ENCODE measurements at regions not wholly inside any gene's neighbourhood (a gene's known extent, or its start where the extent isn't known, plus 50 kb on each side); places are given as distances from the start of the nearest gene placed in this dataset.

GRCh38 chr5:74380193-74380592, 260.3 kb downstream of the ENC1 start:
- Histone ChIP-seq H3K9me3 (ENCODE audit: insufficient read depth, low read length, severe bottlenecking) (no peaks in the 10 kb centered on the region), H4K20me1 (ENCODE audit: insufficient read depth, low read length) (no peaks in the 10 kb centered on the region), H3K79me2 (ENCODE audit: insufficient read depth, low read length) (no peaks in the 10 kb centered on the region), H3K4me1 (ENCODE audit: insufficient read depth, low read length) (no peaks in the 10 kb centered on the region), H3K4me2 (ENCODE audit: insufficient read depth, low read length) (no peak overlapping the region), H2AFZ (ENCODE audit: low read depth, low read length) (no peak overlapping the region), H3K27me3 (ENCODE audit: insufficient read depth, low read length, poor library complexity) (no peaks in the 10 kb centered on the region), H3K4me3 (ENCODE audit: low read depth in 1 of 2, low read length in 2 of 2) (no peak overlapping the region), H3K9ac (ENCODE audit: low read depth, low read length) (no peak overlapping the region), H3K27ac (ENCODE audit: low read length) (no peak overlapping the region), H3K36me3 (ENCODE audit: insufficient read depth, low read length) (no peaks in the 10 kb centered on the region)
- ATAC-seq (ENCODE audit: insufficient read depth, low read depth) (no peak), DNase-seq (no peak)
- no peak for TF ChIP-seq EZH2 (IDR thresholded peaks at IDR 0.05; ENCODE audit: borderline replicate concordance, low read depth, low read length, severe bottlenecking)

GRCh38 chr5:74378464-74378863, 262.1 kb downstream of the ENC1 start:
- Histone ChIP-seq H3K27me3 (ENCODE audit: insufficient read depth, low read length, poor library complexity) (no peaks in the 10 kb centered on the region), H3K9ac (ENCODE audit: low read depth, low read length) (no peak overlapping the region), H3K4me1 (ENCODE audit: insufficient read depth, low read length) (no peaks in the 10 kb centered on the region), H3K4me3 (ENCODE audit: low read depth in 1 of 2, low read length in 2 of 2) (no peak overlapping the region), H3K36me3 (ENCODE audit: insufficient read depth, low read length) (no peaks in the 10 kb centered on the region), H3K27ac (ENCODE audit: low read length) (no peak overlapping the region), H3K9me3 (ENCODE audit: insufficient read depth, low read length, severe bottlenecking) (no peaks in the 10 kb centered on the region), H2AFZ (ENCODE audit: low read depth, low read length) (no peak overlapping the region), H3K4me2 (ENCODE audit: insufficient read depth, low read length) (no peak overlapping the region), H4K20me1 (ENCODE audit: insufficient read depth, low read length) (no peaks in the 10 kb centered on the region), H3K79me2 (ENCODE audit: insufficient read depth, low read length) (no peaks in the 10 kb centered on the region)
- DNase-seq (no peak), ATAC-seq (ENCODE audit: insufficient read depth, low read depth) (no peak)
- TF ChIP-seq CTCF (IDR thresholded peaks at IDR 0.05; ENCODE audit: borderline replicate concordance, extremely low read depth, low read length, poor library complexity, severe bottlenecking) = no peak
- TF ChIP-seq EZH2 (IDR thresholded peaks at IDR 0.05; ENCODE audit: borderline replicate concordance, low read depth, low read length, severe bottlenecking) = no peak

GRCh38 chr5:74376187-74376586, 264.3 kb downstream of the ENC1 start:
- Histone ChIP-seq H2AFZ (ENCODE audit: low read depth, low read length) (no peak overlapping the region), H3K9me3 (ENCODE audit: insufficient read depth, low read length, severe bottlenecking) (no peaks in the 10 kb centered on the region), H3K27me3 (ENCODE audit: insufficient read depth, low read length, poor library complexity) (no peaks in the 10 kb centered on the region), H3K27ac (ENCODE audit: low read length) (no peak overlapping the region), H3K4me3 (ENCODE audit: low read depth in 1 of 2, low read length in 2 of 2) (no peak overlapping the region), H3K9ac (ENCODE audit: low read depth, low read length) (no peak overlapping the region), H3K4me2 (ENCODE audit: insufficient read depth, low read length) (no peak overlapping the region), H3K36me3 (ENCODE audit: insufficient read depth, low read length) (no peaks in the 10 kb centered on the region), H3K79me2 (ENCODE audit: insufficient read depth, low read length) (no peaks in the 10 kb centered on the region), H4K20me1 (ENCODE audit: insufficient read depth, low read length) (no peaks in the 10 kb centered on the region), H3K4me1 (ENCODE audit: insufficient read depth, low read length) (no peaks in the 10 kb centered on the region)
- ATAC-seq (ENCODE audit: insufficient read depth, low read depth) (no peak), DNase-seq (no peak)
- TF ChIP-seq EZH2 (IDR thresholded peaks at IDR 0.05; ENCODE audit: borderline replicate concordance, low read depth, low read length, severe bottlenecking) = no peak
- no peak for TF ChIP-seq CTCF (IDR thresholded peaks at IDR 0.05; ENCODE audit: borderline replicate concordance, extremely low read depth, low read length, poor library complexity, severe bottlenecking)

- no peak overlapping the region for H2AFZ ChIP-seq (ENCODE audit: low read depth, low read length)
- ATAC-seq (ENCODE audit: insufficient read depth, low read depth) (no peak), DNase-seq (no peak)
- H3K9me3 ChIP-seq (ENCODE audit: insufficient read depth, low read length, severe bottlenecking) = no peaks in the 10 kb centered on the region
- no peaks in the 10 kb centered on the region for H4K20me1 ChIP-seq (ENCODE audit: insufficient read depth, low read length)
- H3K4me1 ChIP-seq (ENCODE audit: insufficient read depth, low read length) = no peaks in the 10 kb centered on the region
- H3K36me3 ChIP-seq (ENCODE audit: insufficient read depth, low read length) = no peaks in the 10 kb centered on the region
- H3K79me2 ChIP-seq (ENCODE audit: insufficient read depth, low read length) = no peaks in the 10 kb centered on the region
- no peak overlapping the region for H3K9ac ChIP-seq (ENCODE audit: low read depth, low read length)
- H3K4me3 ChIP-seq (ENCODE audit: low read depth in 1 of 2, low read length in 2 of 2) = no peak overlapping the region
- H3K27me3 ChIP-seq (ENCODE audit: insufficient read depth, low read length, poor library complexity) = no peaks in the 10 kb centered on the region
- TF ChIP-seq CTCF (IDR thresholded peaks at IDR 0.05; ENCODE audit: borderline replicate concordance, extremely low read depth, low read length, poor library complexity, severe bottlenecking) (no peak), EZH2 (IDR thresholded peaks at IDR 0.05; ENCODE audit: borderline replicate concordance, low read depth, low read length, severe bottlenecking) (no peak)
- no peak overlapping the region for H3K4me2 ChIP-seq (ENCODE audit: insufficient read depth, low read length)
- H3K27ac ChIP-seq (ENCODE audit: low read length) = no peak overlapping the region
Measured at GRCh38 chr5:74375271-74375670, 265.3 kb downstream of the ENC1 start.
